CD4-positive, alpha-beta T cell (primary cell): ENCODE measurements at regions not wholly inside any gene's neighbourhood (a gene's known extent, or its start where the extent isn't known, plus 50 kb on each side); places are given as distances from the start of the nearest gene placed in this dataset.

Experiments
- ATAC-seq: fragments of 200-7000 bp; cut with Tn5 transposase; one replicate; pipeline ENCODE4 v1.10.0; 2022; ENCODE audit warnings: mild to moderate bottlenecking; ENCODE audit not compliant: poor library complexity
- CTCF ChIA-PET: fragments of 350-600 bp; sonication (Branson Sonifier 250); formaldehyde crosslinking; loops from one replicate; lab custom pipeline; 2021; ENCODE audit warnings: antibody characterized with exemption, inconsistent platforms; lab: Charles Lee
- POLR2A ChIA-PET: fragments of 350-600 bp; sonication (Branson Sonifier 250); formaldehyde crosslinking; loops from one replicate; lab custom pipeline; 2021; ENCODE audit warnings: antibody characterized with exemption, inconsistent platforms; lab: Charles Lee
- DNase-seq, 14 experiments: peaks; one replicate each; pipeline ENCODE4 v3.0.0-alpha.2; 2013 to 2020; ENCODE audit warnings: mixed read lengths in 2 of 14
- H3K27ac ChIP-seq, 2 donors: one replicate each; pipeline versions ENCODE4 v1.5.1 to v1.7.0; 2013; ENCODE audit warnings: low read length in 2 of 2, low read depth in 1 of 2, mild to moderate bottlenecking in 1 of 2
- H3K27me3 ChIP-seq, 2 experiments: 1 replicate in 1 of 2; 2 replicates in 1 of 2; pipeline versions ENCODE4 v1.6.1 to v1.7.0; 2013; ENCODE audit warnings: low read length in 2 of 2, control low read depth in 1 of 2, mild to moderate bottlenecking in 1 of 2, moderate library complexity in 1 of 2; ENCODE audit not compliant: insufficient read depth in 2 of 2, control insufficient read depth in 1 of 2
- H3K36me3 ChIP-seq: one replicate; pipeline ENCODE4 v1.6.1; 2013; ENCODE audit warnings: low read length, control low read depth; ENCODE audit not compliant: insufficient read depth
- H3K4me1 ChIP-seq: one replicate; pipeline ENCODE4 v1.6.1; 2013; ENCODE audit warnings: low read length, control low read depth; ENCODE audit not compliant: insufficient read depth
- H3K4me3 ChIP-seq: one replicate; pipeline ENCODE4 v1.5.1; 2013; ENCODE audit warnings: mild to moderate bottlenecking, low read length, moderate library complexity
- H3K9me3 ChIP-seq, 2 experiments: 1 replicate in 1 of 2; 2 replicates in 1 of 2; pipeline versions ENCODE4 v1.6.1 to v1.7.0; 2013; ENCODE audit warnings: low read length in 2 of 2, mild to moderate bottlenecking in 2 of 2, control low read depth in 1 of 2, moderate library complexity in 1 of 2; ENCODE audit not compliant: control insufficient read depth in 1 of 2, insufficient read depth in 1 of 2
- H3K27ac Mint-ChIP-seq: one replicate; pipeline ENCODE4 v1.8.0; 2020; ENCODE audit warnings: mixed read lengths
- H3K27me3 Mint-ChIP-seq: one replicate; pipeline ENCODE4 v1.8.0; 2021; ENCODE audit warnings: mixed read lengths
- H3K36me3 Mint-ChIP-seq: one replicate; pipeline ENCODE4 v1.8.0; 2021; ENCODE audit warnings: low read depth, mixed read lengths
- H3K4me1 Mint-ChIP-seq: one replicate; pipeline ENCODE4 v1.8.0; 2021; ENCODE audit warnings: low read depth, mixed read lengths
- H3K4me3 Mint-ChIP-seq: one replicate; pipeline ENCODE4 v1.8.0; 2020; ENCODE audit warnings: mild to moderate bottlenecking, mixed read lengths
- H3K9me3 Mint-ChIP-seq: one replicate; pipeline ENCODE4 v1.8.0; 2020; ENCODE audit warnings: mixed read lengths
- CTCF ChIP-seq: fragments of 200-600 bp; IDR thresholded peaks from one replicate; pipeline ENCODE4 v1.8.0; 2022; ENCODE audit warnings: antibody characterized with exemption, mild to moderate bottlenecking
- intact Hi-C, 2 experiments: fragments of 100-400 bp; cut with DNase I in 1 of 2; cut with micrococcal nuclease in 1 of 2; formaldehyde crosslinking; loops; one replicate each; pipeline versions ENCODE4 v1.15.1 to v1.9.0; 2023 to 2025; cut with DNase I, micrococcal nuclease

- Histone ChIP-seq H3K4me1 (no peaks in the 10 kb centered on the region), H3K27ac (no peak overlapping the region), H3K4me3 (no peak overlapping the region), H3K9me3 (peaks cover 0 to 4% of the 10 kb centered on the region in 2 experiments), H3K36me3 (no peaks in the 10 kb centered on the region), H3K27me3 (no peaks in the 10 kb centered on the region)
- DNase-seq (no peak), ATAC-seq (no peak)
- no peak for TF ChIP-seq CTCF
- no peaks in the 10 kb centered on the region for H3K36me3 Mint-ChIP-seq
- H3K9me3 Mint-ChIP-seq: no peaks in the 10 kb centered on the region
- no peaks in the 10 kb centered on the region for H3K4me1 Mint-ChIP-seq
- POLR2A ChIA-PET: no interaction called here
- no peak overlapping the region for H3K4me3 Mint-ChIP-seq
- no peaks in the 10 kb centered on the region for H3K27me3 Mint-ChIP-seq
- H3K27ac Mint-ChIP-seq: no peak overlapping the region
- intact Hi-C loops: no loop called here
- CTCF ChIA-PET: no interaction called here
Observed at GRCh38 chr6:7033202-7033601, 74.6 kb upstream of the RREB1 start.

- no peak for TF ChIP-seq CTCF
- H3K4me1 Mint-ChIP-seq: no peaks in the 10 kb centered on the region
- H3K27ac ChIP-seq: no peak overlapping the region
- ChIA-PET CTCF (no interaction called here), POLR2A (no interaction called here)
- H3K4me3 ChIP-seq: no peak overlapping the region
- H3K27ac Mint-ChIP-seq: no peak overlapping the region
- ATAC-seq (no peak), DNase-seq (no peak)
- H3K27me3 ChIP-seq: no peaks in the 10 kb centered on the region
- H3K4me1 ChIP-seq: no peaks in the 10 kb centered on the region
- no peaks in the 10 kb centered on the region for H3K36me3 Mint-ChIP-seq
- H3K9me3 ChIP-seq: peaks cover 0 to 4% of the 10 kb centered on the region in 2 experiments
- no peaks in the 10 kb centered on the region for H3K36me3 ChIP-seq
- intact Hi-C loops: no loop called here
- H3K9me3 Mint-ChIP-seq: no peaks in the 10 kb centered on the region
- H3K27me3 Mint-ChIP-seq: no peaks in the 10 kb centered on the region
- no peak overlapping the region for H3K4me3 Mint-ChIP-seq
Observed at GRCh38 chr6:7034055-7034454, 73.7 kb upstream of the RREB1 start.

DNA sequence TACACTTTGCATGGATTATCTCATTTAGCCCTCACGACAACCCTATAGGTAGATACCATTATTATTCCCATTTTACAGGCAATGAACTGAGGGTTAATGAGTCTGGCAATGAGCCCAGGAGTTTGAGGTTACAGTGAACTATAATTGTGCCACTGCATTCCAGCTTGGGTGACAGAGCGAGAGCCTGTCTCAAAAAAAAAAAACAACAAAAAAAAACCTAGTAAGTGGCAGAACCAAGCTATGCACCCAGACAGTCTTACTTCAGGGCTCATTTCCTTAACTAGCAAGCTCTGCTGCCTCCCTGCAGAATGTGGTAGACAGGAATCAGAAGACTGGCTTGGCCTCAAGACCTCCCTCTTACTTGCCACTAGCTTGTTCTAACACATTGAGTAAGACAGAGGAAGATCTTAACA is 71.9 kb upstream of the RREB1 start:
- ChIA-PET CTCF (no interaction called here), POLR2A (interaction anchor here (1.1 kb wide), 1 partner anchor 17 kb away, joined by 4 read pairs; no protein-coding TSS in a partner anchor)
- no peaks in the 10 kb centered on the region for H3K27me3 ChIP-seq
- H3K4me3 ChIP-seq: no peak overlapping the region
- H3K9me3 Mint-ChIP-seq: no peaks in the 10 kb centered on the region
- no peak overlapping the region for H3K4me3 Mint-ChIP-seq
- no peaks in the 10 kb centered on the region for H3K36me3 Mint-ChIP-seq
- no peak overlapping the region for H3K27ac Mint-ChIP-seq
- H3K4me1 Mint-ChIP-seq: no peaks in the 10 kb centered on the region
- no peak for TF ChIP-seq CTCF
- no peak overlapping the region for H3K27ac ChIP-seq
- H3K27me3 Mint-ChIP-seq: no peaks in the 10 kb centered on the region
- ATAC-seq: no peak
- DNase-seq: no peak
- peaks cover 0 to 4% of the 10 kb centered on the region in 2 experiments for H3K9me3 ChIP-seq
- H3K36me3 ChIP-seq: no peaks in the 10 kb centered on the region
- intact Hi-C loops: no loop called here
- H3K4me1 ChIP-seq: no peaks in the 10 kb centered on the region
